NCI-H2029 (cell line): ENCODE measurements at regions not wholly inside any gene's neighbourhood (a gene's known extent, or its start where the extent isn't known, plus 50 kb on each side); places are given as distances from the start of the nearest gene placed in this dataset.
"Not testable (repeated sequence)": the region's sequence is repeated elsewhere in the genome, so short reads cannot be mapped to it uniquely, and the experiment has no call there.

Experiments
- DNase-seq: peaks from one replicate; lab custom pipeline; 2025; lab: John Stamatoyannopoulos, UW

- DNase-seq, result no peak
Observed at GRCh38 chr1:43042773-43043457, 84.2 kb upstream of the SLC2A1 start.

GRCh38 chr1:43042127-43042526 is 83.5 kb upstream of the SLC2A1 start:
- DNase-seq, result no peak

- DNase-seq, result no peak
Observed at GRCh38 chr1:43041591-43041990, 82.9 kb upstream of the SLC2A1 start.

GRCh38 chr1:43039228-43040055 is 80.8 kb upstream of the SLC2A1 start:
- peak; percentile 51 for DNase-seq

- DNase-seq, result no peak
Observed at GRCh38 chr1:43038232-43038935, 79.7 kb upstream of the SLC2A1 start.

GRCh38 chr1:43037466-43037865 is 78.8 kb upstream of the SLC2A1 start:
- no peak for DNase-seq

- DNase-seq, result no peak
Observed at GRCh38 chr1:43036932-43037331, 78.3 kb upstream of the SLC2A1 start.

GRCh38 chr1:43035821-43036741 is 77.4 kb upstream of the SLC2A1 start:
- no peak for DNase-seq

- DNase-seq, result no peak
Observed at GRCh38 chr1:43034778-43035177, 76.1 kb upstream of the SLC2A1 start.

GRCh38 chr1:43034195-43034658 is 75.6 kb upstream of the SLC2A1 start:
- no peak for DNase-seq

- no peak for DNase-seq
Observed at GRCh38 chr1:43031316-43032203, 72.9 kb upstream of the SLC2A1 start.

GRCh38 chr1:43024905-43025304 is 66.2 kb upstream of the SLC2A1 start:
- no peak for DNase-seq

GRCh38 chr1:43021547-43022474 is 63.1 kb upstream of the SLC2A1 start:
- no peak for DNase-seq

GRCh38 chr1:43019226-43019625 is 60.6 kb upstream of the SLC2A1 start:
- no peak for DNase-seq

GRCh38 chr1:43018121-43018520 is 59.5 kb upstream of the SLC2A1 start:
- no peak for DNase-seq

GRCh38 chr1:43015269-43015668 is 56.6 kb upstream of the SLC2A1 start:
- no peak for DNase-seq

- DNase-seq, result not testable (repeated sequence)
Observed at GRCh38 chr1:43014579-43014978, 55.9 kb upstream of the SLC2A1 start.

GRCh38 chr1:43011020-43011419 is 52.4 kb upstream of the SLC2A1 start:
- no peak for DNase-seq

- DNase-seq, result no peak
Observed at GRCh38 chr1:43009274-43009673, 50.6 kb upstream of the SLC2A1 start.
